Caco-2 (cell line): ENCODE measurements at regions not wholly inside any gene's neighbourhood (a gene's known extent, or its start where the extent isn't known, plus 50 kb on each side); places are given as distances from the start of the nearest gene placed in this dataset.
"Not testable (repeated sequence)": the region's sequence is repeated elsewhere in the genome, so short reads cannot be mapped to it uniquely, and the experiment has no call there.

ENCODE experiments used
- BruUV-seq: library from RNA; stranded (reverse); fragments of 400-500 nt; replicated peaks from 2 replicates; lab custom pipeline; 2021; lab: Mats Ljungman, UMichigan
- CTCF ChIA-PET: fragments of 300-600 bp; sonication (Branson Sonifier 250); formaldehyde crosslinking; loops from one replicate; lab custom pipeline; 2022; ENCODE audit warnings: antibody characterized with exemption; lab: Charles Lee
- POLR2A ChIA-PET: fragments of 300-600 bp; sonication (Branson Sonifier 250); formaldehyde crosslinking; loops from one replicate; lab custom pipeline; 2022; ENCODE audit warnings: antibody characterized with exemption; lab: Charles Lee
- DNase-seq, 2 experiments: peaks; one replicate each; pipeline versions ENCODE4 v3.0.0 to v3.0.0-alpha.2; 2020 to 2022
- H3K27me3 ChIP-seq: replicated peaks from 2 replicates; pipeline ENCODE4 v1.6.0; 2011; ENCODE audit warnings: low read length; ENCODE audit not compliant: control insufficient read depth, insufficient read depth
- H3K36me3 ChIP-seq: 2 replicates; pipeline ENCODE4 v1.5.1; 2011; ENCODE audit warnings: low read length; ENCODE audit not compliant: control insufficient read depth, insufficient read depth
- H3K4me1 ChIP-seq: fragments of 250-450 bp; sonication (Bioruptor Pico); 2 replicates; pipeline ENCODE4 v1.5.1; 2020; ENCODE audit warnings: mild to moderate bottlenecking
- H3K4me3 ChIP-seq: 2 replicates; pipeline ENCODE4 v1.5.1; 2011; ENCODE audit warnings: low read depth, mild to moderate bottlenecking, control low read depth, low read length
- H3K9me3 ChIP-seq: fragments of 250-450 bp; sonication (Bioruptor Pico); 2 replicates; pipeline ENCODE4 v1.5.1; 2020; ENCODE audit warnings: mild to moderate bottlenecking, moderate library complexity
- H3K27ac Mint-ChIP-seq: one replicate; pipeline ENCODE4 v1.8.0; 2022; ENCODE audit warnings: mixed read lengths; ENCODE audit not compliant: unreplicated experiment
- H3K27me3 Mint-ChIP-seq: one replicate; pipeline ENCODE4 v1.8.0; 2022; ENCODE audit warnings: mixed read lengths; ENCODE audit not compliant: insufficient read depth, unreplicated experiment
- H3K36me3 Mint-ChIP-seq: one replicate; pipeline ENCODE4 v1.8.0; 2022; ENCODE audit warnings: mild to moderate bottlenecking, mixed read lengths; ENCODE audit not compliant: insufficient read depth, unreplicated experiment
- H3K4me1 Mint-ChIP-seq: one replicate; pipeline ENCODE4 v1.8.0; 2022; ENCODE audit warnings: low read depth, mixed read lengths; ENCODE audit not compliant: unreplicated experiment
- H3K4me3 Mint-ChIP-seq: one replicate; pipeline ENCODE4 v1.8.0; 2022; ENCODE audit warnings: mild to moderate bottlenecking, moderate library complexity, mixed read lengths; ENCODE audit not compliant: unreplicated experiment
- H3K9me3 Mint-ChIP-seq: one replicate; pipeline ENCODE4 v1.8.0; 2022; ENCODE audit warnings: mixed read lengths; ENCODE audit not compliant: unreplicated experiment
- intact Hi-C: fragments of 100-400 bp; cut with micrococcal nuclease; formaldehyde crosslinking; loops from one replicate; pipeline ENCODE4 v1.10.0; 2022; ENCODE audit not compliant: unreplicated experiment
- TF ChIP-seq, protein P1 (sequence below), 2 experiments: fragments of 200-600 bp in 1 of 2; IDR thresholded peaks; 1 replicate in 1 of 2; 2 replicates in 1 of 2; pipeline versions ENCODE4 v1.5.1 to v1.8.0; 2011 to 2022; ENCODE audit warnings: antibody characterized with exemption in 1 of 2, control low read depth in 1 of 2, inconsistent platforms in 1 of 2, low read depth in 1 of 2, low read length in 1 of 2, mild to moderate bottlenecking in 1 of 2, moderate library complexity in 1 of 2; ENCODE audit not compliant: insufficient read depth in 1 of 2, severe bottlenecking in 1 of 2, unreplicated experiment in 1 of 2

DNA sequence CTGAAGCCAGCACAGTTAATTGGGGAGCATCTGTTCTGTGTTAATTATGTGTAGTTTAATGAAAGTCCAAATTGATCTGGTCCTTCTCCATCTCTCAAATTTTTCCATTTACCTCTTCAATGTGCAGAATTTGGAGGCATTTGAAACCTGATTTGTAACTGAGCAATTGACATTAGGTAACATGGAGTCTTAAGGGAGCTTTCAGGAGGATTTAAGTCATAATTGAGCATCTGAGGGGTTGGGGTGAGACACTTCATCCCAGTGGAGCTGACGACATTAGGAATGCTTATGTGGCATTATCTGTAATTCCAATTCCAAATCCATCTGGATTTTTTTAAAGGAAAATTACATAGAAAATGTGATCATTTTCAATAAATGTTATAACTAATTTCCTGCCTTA is 1015.9 kb downstream of the TLE1 start:
- Histone ChIP-seq H3K4me3 (no peak overlapping the region), H3K4me1 (no peaks in the 10 kb centered on the region), H3K27me3 (no peaks in the 10 kb centered on the region), H3K36me3 (no peaks in the 10 kb centered on the region), H3K9me3 (no peaks in the 10 kb centered on the region)
- CTCF ChIA-PET, result no interaction called here
- Mint-ChIP-seq H3K27ac (no peak overlapping the region), H3K27me3 (no peaks in the 10 kb centered on the region), H3K4me3 (no peak overlapping the region), H3K36me3 (no peaks in the 10 kb centered on the region), H3K9me3 (no peaks in the 10 kb centered on the region), H3K4me1 (no peaks in the 10 kb centered on the region)
- intact Hi-C loops, result no loop called here
- POLR2A ChIA-PET, result no interaction called here
- no TSS peak for BruUV-seq
- TF ChIP-seq, protein P1, sequence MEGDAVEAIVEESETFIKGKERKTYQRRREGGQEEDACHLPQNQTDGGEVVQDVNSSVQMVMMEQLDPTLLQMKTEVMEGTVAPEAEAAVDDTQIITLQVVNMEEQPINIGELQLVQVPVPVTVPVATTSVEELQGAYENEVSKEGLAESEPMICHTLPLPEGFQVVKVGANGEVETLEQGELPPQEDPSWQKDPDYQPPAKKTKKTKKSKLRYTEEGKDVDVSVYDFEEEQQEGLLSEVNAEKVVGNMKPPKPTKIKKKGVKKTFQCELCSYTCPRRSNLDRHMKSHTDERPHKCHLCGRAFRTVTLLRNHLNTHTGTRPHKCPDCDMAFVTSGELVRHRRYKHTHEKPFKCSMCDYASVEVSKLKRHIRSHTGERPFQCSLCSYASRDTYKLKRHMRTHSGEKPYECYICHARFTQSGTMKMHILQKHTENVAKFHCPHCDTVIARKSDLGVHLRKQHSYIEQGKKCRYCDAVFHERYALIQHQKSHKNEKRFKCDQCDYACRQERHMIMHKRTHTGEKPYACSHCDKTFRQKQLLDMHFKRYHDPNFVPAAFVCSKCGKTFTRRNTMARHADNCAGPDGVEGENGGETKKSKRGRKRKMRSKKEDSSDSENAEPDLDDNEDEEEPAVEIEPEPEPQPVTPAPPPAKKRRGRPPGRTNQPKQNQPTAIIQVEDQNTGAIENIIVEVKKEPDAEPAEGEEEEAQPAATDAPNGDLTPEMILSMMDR (IDR thresholded peaks at IDR 0.05; ENCODE audit: insufficient read depth in 1 of 2, low read depth in 1 of 2, low read length in 1 of 2, severe bottlenecking in 1 of 2, unreplicated experiment in 1 of 2), result no peak
- DNase-seq, result no peak

DNA sequence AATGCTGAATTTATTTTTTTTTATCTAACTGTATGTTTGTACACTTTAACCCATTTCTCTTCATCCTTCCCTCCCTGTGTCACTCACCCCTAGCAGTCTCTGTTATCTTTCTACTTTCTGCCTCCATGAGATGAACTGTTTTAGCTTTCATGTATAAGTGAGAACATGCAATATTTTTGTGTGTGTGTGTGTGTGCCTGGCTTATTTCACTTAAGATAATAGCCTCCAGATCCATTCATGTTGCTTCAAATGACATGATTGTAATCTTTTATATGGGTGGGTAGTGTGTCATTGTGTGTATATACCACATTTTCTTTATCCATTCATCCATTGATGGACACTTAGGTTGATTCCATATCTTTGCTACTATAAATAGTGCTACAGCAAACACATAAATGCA is 1023.9 kb downstream of the TLE1 start:
- Histone ChIP-seq H3K36me3 (no peaks in the 10 kb centered on the region), H3K27me3 (no peaks in the 10 kb centered on the region), H3K9me3 (no peaks in the 10 kb centered on the region), H3K4me1 (no peaks in the 10 kb centered on the region), H3K4me3 (no peak overlapping the region)
- Mint-ChIP-seq H3K9me3 (no peaks in the 10 kb centered on the region), H3K27ac (no peak overlapping the region), H3K4me3 (no peak overlapping the region), H3K36me3 (no peaks in the 10 kb centered on the region), H3K4me1 (no peaks in the 10 kb centered on the region), H3K27me3 (no peaks in the 10 kb centered on the region)
- intact Hi-C loops, result no loop called here
- BruUV-seq, result no TSS peak
- ChIA-PET POLR2A (no interaction called here), CTCF (no interaction called here)
- TF ChIP-seq, protein P1 (IDR thresholded peaks at IDR 0.05; ENCODE audit: insufficient read depth in 1 of 2, low read depth in 1 of 2, low read length in 1 of 2, severe bottlenecking in 1 of 2, unreplicated experiment in 1 of 2), result no peak
- no peak for DNase-seq

DNA sequence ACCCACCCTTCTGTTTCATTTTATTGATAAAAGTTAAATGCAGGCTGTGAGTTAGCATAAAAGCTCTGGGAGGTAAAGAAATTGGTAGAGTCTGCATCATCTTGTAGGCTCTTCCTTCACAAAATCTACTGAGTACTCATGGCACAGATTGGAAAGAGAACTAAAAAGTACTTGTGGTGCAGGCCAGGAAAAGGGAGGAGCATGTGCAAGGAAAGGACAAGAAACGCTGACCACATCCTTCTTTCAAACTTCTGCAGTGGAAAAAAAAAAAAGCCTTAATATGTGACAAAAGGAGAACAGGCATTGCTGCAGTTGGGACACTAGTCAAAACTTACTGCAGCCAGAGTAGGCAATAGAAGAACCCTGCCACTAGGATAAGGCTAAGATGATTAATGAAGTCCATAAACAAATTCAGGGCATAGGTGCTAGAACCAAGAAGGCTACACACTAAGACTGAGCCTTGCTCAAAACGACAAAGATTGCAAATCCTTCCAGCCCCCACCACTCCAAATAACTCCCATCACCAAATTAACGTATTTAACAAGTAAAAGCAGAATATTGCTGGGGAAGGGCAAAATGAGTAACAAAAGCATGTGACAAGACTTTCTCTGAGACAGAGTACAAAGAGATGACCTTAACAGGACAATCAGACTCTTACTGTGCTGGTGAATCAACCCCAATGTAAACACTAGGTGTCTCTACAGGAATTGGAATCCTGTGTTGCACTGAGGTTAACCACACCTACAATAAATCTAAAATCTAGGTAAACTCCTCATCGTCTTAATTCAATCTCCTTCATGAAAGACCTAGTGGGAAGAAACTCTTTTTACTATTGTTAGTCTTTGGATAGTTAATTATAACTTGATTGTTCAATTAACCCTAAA is 1024.8 kb downstream of the TLE1 start:
- no TSS peak for BruUV-seq
- TF ChIP-seq, protein P1 (IDR thresholded peaks at IDR 0.05; ENCODE audit: insufficient read depth in 1 of 2, low read depth in 1 of 2, low read length in 1 of 2, severe bottlenecking in 1 of 2, unreplicated experiment in 1 of 2), result no peak
- Mint-ChIP-seq H3K9me3 (no peaks in the 10 kb centered on the region), H3K27ac (no peak overlapping the region), H3K36me3 (no peaks in the 10 kb centered on the region), H3K27me3 (no peaks in the 10 kb centered on the region), H3K4me3 (no peak overlapping the region), H3K4me1 (no peaks in the 10 kb centered on the region)
- Histone ChIP-seq H3K36me3 (no peaks in the 10 kb centered on the region), H3K4me3 (no peak overlapping the region), H3K4me1 (no peaks in the 10 kb centered on the region), H3K27me3 (no peaks in the 10 kb centered on the region), H3K9me3 (no peaks in the 10 kb centered on the region)
- CTCF ChIA-PET, result no interaction called here
- POLR2A ChIA-PET, result no interaction called here
- intact Hi-C loops, result no loop called here
- no peak for DNase-seq

DNA sequence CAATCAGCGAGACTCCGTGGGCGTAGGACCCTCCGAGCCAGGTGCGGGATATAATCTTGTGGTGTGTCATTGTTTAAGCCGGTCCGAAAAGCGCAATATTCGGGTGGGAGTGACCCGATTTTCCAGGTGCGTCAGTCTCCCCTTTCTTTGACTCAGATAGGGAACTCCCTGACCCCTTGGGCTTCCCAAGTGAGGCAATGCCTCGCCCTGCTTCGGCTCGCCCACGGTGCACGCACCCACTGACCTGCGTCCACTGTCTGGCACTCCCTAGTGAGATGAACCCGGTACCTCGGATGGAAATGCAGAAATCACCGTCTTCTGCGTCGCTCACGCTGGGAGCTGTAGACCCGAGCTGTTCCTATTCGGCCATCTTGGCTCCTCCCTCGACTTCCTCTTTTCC is 1029.6 kb downstream of the TLE1 start:
- H3K9me3 ChIP-seq, DNase-seq, H3K27ac Mint-ChIP-seq, H3K4me1 Mint-ChIP-seq, H3K27me3 Mint-ChIP-seq, H3K4me3 ChIP-seq, H3K4me3 Mint-ChIP-seq, POLR2A ChIA-PET, BruUV-seq, CTCF ChIA-PET, H3K36me3 ChIP-seq, H3K36me3 Mint-ChIP-seq, intact Hi-C loops, H3K9me3 Mint-ChIP-seq, H3K4me1 ChIP-seq, H3K27me3 ChIP-seq: not testable (repeated sequence)
